Germinal center (tissue), 1 donor: ENCODE measurements at regions not wholly inside any gene's neighbourhood (a gene's known extent, or its start where the extent isn't known, plus 50 kb on each side); places are given as distances from the start of the nearest gene placed in this dataset.
"Not testable (repeated sequence)": the region's sequence is repeated elsewhere in the genome, so short reads cannot be mapped to it uniquely, and the experiment has no call there.

Experiments used
- DNase-seq: peaks from one replicate; pipeline ENCODE4 v3.0.0; 2012; ENCODE audit warnings: mixed read lengths, low spot score

- DNase-seq: no peak
These were observed 120.2 kb upstream of the CREB1 start for GRCh38 chr2:207409517-207409916.

- DNase-seq: no peak
These were observed 116.9 kb upstream of the CREB1 start for GRCh38 chr2:207412787-207413310.

DNA sequence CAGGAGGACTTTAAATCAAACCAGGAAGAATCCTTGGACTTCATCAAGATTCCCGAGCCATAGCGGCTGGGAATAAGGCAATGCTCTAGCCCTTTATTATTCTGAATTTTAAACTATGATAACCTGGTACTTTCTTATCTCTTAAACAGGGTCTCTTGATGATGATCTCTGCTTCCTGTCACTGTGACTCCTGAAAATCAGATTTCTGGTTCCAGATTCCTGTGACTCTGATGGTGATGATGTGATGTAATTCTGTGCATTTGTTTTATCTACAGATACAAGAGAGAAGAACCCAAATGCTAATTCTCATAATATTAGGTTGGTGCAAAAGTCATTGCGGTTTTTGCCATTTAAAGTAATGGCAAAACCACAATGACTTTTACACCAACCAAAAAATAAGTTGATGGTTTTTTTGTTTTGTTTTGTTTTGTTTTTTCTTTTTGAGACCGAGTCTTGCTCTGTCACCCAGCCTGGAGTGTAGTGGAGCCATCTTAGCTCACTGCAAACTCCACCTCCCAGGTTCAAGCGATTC lies 116.3 kb upstream of the CREB1 start:
- no peak for DNase-seq

- DNase-seq: no peak
These were observed 113.7 kb upstream of the CREB1 start for GRCh38 chr2:207416111-207416510.

- no peak for DNase-seq
These were observed 112.9 kb upstream of the CREB1 start for GRCh38 chr2:207416900-207417299.

- DNase-seq: no peak
These were observed 112.5 kb upstream of the CREB1 start for GRCh38 chr2:207417301-207417718.

DNA sequence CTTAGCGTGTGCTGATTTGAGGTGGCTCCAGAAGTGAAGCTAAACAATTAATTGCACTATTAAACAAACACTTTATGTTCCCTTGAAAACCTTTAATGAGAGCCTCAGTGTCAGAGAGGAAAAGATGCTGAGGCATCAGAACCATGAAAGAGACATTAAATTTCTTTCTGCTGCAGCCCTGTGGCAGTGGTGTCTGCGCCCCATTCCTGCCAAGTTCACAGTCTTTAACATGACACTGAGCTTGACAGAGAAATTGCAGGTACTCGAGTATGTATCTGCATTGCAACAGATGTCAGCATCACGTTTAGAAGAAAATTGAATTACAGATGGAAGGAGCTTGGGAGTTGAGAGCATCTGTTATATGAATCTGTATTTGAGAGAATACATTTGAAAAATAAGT lies 111.3 kb upstream of the CREB1 start:
- no peak for DNase-seq

DNA sequence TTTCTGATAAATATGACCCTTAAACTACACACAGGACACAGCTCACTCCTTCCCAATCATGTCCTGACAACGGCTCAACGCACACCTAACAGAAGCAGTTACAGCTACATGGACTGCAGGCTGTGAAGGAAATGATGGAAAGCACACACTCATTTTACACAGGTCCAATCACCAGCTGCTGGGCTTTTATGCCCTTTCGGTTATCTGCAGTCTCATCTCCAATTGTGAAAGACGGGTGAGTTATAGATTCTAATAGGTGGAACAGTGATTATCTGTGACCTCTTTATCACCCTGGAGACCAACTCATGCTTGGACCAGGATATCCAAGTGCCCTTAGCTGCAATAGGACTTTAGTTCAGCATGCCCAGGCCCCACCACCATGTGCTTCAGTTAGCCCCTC lies 110.4 kb upstream of the CREB1 start:
- DNase-seq: no peak

- DNase-seq: no peak
These were observed 108.1 kb upstream of the CREB1 start for GRCh38 chr2:207421671-207422070.

DNA sequence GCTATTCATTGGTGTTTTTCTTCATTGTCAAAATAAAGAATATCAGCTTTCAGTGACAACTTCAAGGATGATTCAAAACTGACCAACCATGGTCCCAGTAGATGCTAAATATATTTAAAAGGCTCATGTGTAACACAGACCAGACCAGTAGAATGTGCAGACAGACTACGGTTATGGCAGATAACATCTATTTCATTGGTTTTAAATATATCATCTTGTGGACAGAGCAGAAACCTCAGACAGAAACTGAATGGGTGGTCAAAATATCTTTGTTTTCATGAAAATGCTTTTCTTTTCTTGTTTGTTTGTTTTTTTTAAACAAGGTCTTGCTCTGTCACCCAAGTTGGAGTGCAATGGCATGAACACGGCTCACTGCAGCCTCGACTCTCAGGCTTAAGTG lies 107.4 kb upstream of the CREB1 start:
- DNase-seq: no peak

GRCh38 chr2:207423886-207424285 lies 105.9 kb upstream of the CREB1 start:
- DNase-seq: no peak

DNA sequence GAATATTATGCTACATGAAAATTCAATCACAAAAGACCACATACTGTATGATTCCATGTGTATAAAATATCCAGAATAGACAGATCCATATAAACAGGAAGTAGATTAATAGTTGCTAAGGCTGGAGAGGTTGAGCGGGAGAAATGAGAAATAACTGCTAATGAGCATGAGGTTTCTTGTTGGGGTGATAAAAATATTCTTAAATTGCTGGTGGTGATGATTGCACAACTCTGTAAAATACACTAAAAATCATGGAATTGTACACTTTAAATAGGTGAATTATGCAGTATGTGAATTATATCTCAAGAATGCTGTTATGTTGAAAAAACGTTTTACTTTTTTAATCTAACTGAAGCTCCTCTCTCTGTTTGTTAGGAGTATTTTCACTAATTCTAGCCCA lies 101.8 kb upstream of the CREB1 start:
- no peak for DNase-seq

- DNase-seq: no peak
These were observed 101.2 kb upstream of the CREB1 start for GRCh38 chr2:207428573-207428972.

- no peak for DNase-seq
These were observed 97.3 kb upstream of the CREB1 start for GRCh38 chr2:207432453-207432852.

GRCh38 chr2:207434306-207434705 lies 95.5 kb upstream of the CREB1 start:
- DNase-seq: no peak

DNA sequence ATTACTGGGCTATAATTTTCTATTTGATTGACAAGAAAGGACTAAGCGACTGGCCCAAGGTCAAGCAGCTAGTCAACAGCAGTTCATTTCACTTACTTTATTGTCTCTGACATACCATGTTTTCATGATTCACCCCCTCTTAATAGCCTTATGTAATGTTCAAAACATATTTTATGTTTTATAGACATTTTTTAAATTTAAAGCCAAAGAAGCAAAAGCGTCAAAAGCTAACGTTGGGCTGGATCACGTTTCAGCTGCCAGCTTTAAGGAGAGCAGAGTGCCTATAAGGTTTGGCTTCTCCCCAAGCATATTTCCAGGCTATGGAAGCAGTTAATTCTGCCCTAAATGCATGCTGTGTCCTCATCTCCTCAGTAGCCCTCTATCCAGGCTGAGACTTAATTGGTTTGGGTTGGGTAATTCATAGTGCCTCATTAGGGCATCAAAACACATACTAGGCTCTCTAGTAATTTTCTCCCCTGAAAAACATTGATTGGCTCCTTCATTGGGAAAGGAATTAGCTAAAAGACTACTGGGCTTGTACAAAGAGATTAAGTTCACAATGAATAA lies 94.8 kb upstream of the CREB1 start:
- DNase-seq: no peak

- no peak for DNase-seq
These were observed 92.6 kb upstream of the CREB1 start for GRCh38 chr2:207437136-207437523.

DNA sequence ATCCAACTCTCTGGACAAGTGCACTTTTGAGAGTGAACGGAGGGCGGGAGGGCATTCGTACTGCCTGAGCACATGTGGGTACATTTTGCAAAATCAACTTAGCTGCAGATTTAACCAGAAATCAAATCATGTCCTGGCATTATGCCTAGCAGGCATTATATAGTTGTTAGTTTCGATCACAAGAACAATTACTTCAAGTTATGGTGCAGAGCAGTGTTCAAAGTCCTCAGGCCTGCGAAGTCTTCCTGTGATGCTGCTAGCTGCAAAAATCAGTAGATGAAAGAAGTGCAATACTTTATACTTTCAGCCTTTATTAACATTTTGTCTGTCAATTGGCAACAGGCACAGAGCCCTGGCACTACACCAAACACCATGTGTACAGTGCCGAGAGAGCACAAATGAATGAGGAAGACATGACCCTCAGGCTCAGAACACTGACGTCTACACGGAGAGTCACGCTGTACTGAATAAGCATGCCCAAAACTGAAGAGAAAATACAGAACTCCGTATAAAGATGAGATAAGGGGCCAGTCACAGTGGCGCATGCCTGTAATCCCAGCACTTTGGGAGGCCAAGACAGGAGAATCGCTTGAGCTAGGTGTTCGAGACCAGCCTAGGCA lies 92.1 kb upstream of the CREB1 start:
- DNase-seq: no peak

- DNase-seq: no peak
These were observed 91.2 kb upstream of the CREB1 start for GRCh38 chr2:207438414-207439126.

DNA sequence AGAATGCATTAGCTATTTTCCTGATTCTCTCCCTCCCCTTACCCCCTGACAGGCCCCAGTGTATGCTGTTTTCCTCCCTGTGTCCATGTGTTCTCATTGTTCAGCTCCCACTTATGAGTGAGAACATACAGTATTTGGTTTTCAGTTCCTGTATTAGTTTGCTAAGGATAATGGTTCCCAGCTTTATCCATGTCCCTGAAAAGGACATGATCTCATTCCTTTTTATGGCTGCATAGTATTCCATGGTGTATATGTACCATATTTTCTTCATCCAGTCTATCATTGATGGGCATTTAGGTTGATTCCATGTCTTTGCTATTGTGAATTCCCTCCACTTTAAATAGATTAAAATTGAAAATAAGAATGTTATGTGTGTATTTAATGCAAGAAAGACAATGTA lies 89.9 kb upstream of the CREB1 start:
- DNase-seq: not testable (repeated sequence)

DNA sequence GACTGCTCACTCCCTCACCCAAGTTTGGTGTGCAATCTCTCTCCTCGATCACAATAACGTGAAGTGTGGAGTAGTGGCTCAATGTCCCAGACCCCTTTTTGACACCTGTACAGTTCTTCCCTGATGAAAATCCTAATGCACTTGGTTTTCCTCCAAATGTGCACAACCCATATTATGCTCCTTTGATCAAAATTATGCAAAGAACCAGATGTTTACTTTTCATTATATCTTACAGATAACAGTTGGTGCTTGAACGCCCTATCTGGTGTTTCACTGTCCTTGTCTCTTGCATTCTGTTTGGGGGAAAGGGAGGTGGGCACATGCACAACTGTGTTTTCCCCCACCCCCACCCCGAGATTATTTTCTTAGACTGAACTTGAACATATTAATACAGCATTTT lies 85.0 kb upstream of the CREB1 start:
- DNase-seq: no peak

DNA sequence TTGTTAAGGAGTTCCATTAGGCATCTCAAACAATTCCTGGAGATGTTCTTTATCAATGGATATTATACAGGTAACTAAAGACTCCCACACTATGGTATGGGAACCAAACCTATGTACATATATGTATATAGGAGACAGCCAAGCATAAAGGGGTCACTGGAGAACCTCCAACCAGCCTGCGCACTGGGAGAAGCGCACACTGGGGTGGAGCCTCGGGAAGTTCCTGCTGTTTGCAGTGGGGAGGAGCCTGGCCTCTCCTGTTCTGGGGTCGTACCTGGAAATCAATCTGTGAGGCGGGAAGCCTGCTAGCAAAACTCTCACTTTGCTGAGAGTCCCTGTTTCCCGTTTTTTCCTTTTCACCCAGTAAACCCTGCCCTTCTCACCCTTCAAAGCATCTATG lies 83.1 kb upstream of the CREB1 start:
- DNase-seq: no peak

GRCh38 chr2:207448006-207448405 lies 81.8 kb upstream of the CREB1 start:
- no peak for DNase-seq
